Gastrocnemius medialis (tissue), 4 donors: ENCODE measurements at regions not wholly inside any gene's neighbourhood (a gene's known extent, or its start where the extent isn't known, plus 50 kb on each side); places are given as distances from the start of the nearest gene placed in this dataset.

Source experiments
- ATAC-seq, 2 donors: fragments of 150-250 bp; one replicate each; pipeline ENCODE4 v1.9.1; 2016
- DNase-seq, 2 donors: peaks; one replicate each; pipeline ENCODE4 v3.0.0-alpha.2; 2019
- H3K27ac ChIP-seq, 4 donors: fragments of 200-600 bp; sonication (generic); 1 replicate in 1 of 4; 2 replicates in 3 of 4; pipeline ENCODE4 v1.5.1; 2016 to 2018; ENCODE audit warnings: mild to moderate bottlenecking in 2 of 4, moderate library complexity in 1 of 4
- H3K27me3 ChIP-seq, 3 donors: fragments of 200-600 bp; sonication (generic) in 2 of 3; 1 replicate in 1 of 3; 2 replicates in 2 of 3; pipeline versions ENCODE4 v1.5.1 to v1.6.0; 2016 to 2019; ENCODE audit warnings: mild to moderate bottlenecking in 1 of 3, moderate library complexity in 1 of 3
- H3K36me3 ChIP-seq, 2 donors: fragments of 200-600 bp; sonication (generic) in 1 of 2; one replicate each; pipeline ENCODE4 v1.5.1; 2017 to 2018
- H3K4me1 ChIP-seq, 2 donors: fragments of 200-600 bp; sonication (generic) in 1 of 2; one replicate each; pipeline ENCODE4 v1.5.1; 2016 to 2017; ENCODE audit warnings: mild to moderate bottlenecking in 2 of 2
- H3K4me3 ChIP-seq, 4 donors: fragments of 200-600 bp; sonication (generic) in 3 of 4; 1 replicate in 1 of 4; 2 replicates in 3 of 4; pipeline ENCODE4 v1.5.1; 2016 to 2019; ENCODE audit warnings: mild to moderate bottlenecking in 2 of 4
- H3K9me3 ChIP-seq, 3 donors: fragments of 200-600 bp; sonication (generic) in 2 of 3; 1 replicate in 1 of 3; 2 replicates in 2 of 3; pipeline ENCODE4 v1.5.1; 2016 to 2019
- POLR2A ChIP-seq, 2 donors: fragments of 450-650 bp; IDR thresholded peaks; one replicate each; pipeline ENCODE4 v1.6.1; 2017; ENCODE audit warnings: antibody characterized with exemption in 2 of 2, mild to moderate bottlenecking in 2 of 2, moderate library complexity in 2 of 2
- in situ Hi-C, 4 donors: fragments of 200-750 bp; cut with MboI; loops; one replicate each; pipeline versions ENCODE4 v1.15.0 to v1.8.0; 2017; ENCODE audit warnings: low sequenced_read_pairs in 4 of 4
- intact Hi-C: fragments of 100-400 bp; cut with DNase I; formaldehyde crosslinking; loops from one replicate; pipeline ENCODE4 v1.15.1; 2023; ENCODE audit warnings: low total_unique reads
- TF ChIP-seq, protein P1 (sequence below), 5 experiments: fragments of 450-650 bp in 3 of 5; fragments of 200-600 bp in 2 of 5; sonication (generic) in 2 of 5; IDR thresholded peaks in 4 of 5; conservative IDR thresholded peaks in 1 of 5; 1 replicate in 4 of 5; 2 replicates in 1 of 5; pipeline ENCODE4 v1.5.1; 2016 to 2019; ENCODE audit warnings: antibody characterized with exemption in 5 of 5, mild to moderate bottlenecking in 3 of 5, moderate library complexity in 3 of 5

DNA sequence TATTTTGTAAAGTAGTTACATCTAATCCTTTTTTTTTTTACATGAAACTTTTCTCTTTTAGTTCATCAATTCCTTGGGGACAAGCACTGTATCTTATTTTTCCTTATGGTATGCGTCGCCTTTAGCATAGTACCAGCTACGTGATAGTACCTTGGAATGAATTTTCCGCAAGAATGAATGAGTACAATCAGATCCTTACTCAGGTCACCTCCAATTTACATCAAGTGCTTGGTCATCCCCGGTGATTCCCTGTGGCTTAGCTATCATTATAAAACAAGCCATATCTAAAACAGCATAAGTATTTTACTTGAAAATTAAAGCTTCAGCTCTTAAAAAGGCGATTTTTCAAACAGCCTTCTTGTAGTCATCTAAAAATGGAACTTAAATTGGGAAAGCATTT lies 680.4 kb upstream of the MAP3K7 start:
- no peak for ATAC-seq
- H3K36me3 ChIP-seq = no peaks in the 10 kb centered on the region
- TF ChIP-seq, protein P1, sequence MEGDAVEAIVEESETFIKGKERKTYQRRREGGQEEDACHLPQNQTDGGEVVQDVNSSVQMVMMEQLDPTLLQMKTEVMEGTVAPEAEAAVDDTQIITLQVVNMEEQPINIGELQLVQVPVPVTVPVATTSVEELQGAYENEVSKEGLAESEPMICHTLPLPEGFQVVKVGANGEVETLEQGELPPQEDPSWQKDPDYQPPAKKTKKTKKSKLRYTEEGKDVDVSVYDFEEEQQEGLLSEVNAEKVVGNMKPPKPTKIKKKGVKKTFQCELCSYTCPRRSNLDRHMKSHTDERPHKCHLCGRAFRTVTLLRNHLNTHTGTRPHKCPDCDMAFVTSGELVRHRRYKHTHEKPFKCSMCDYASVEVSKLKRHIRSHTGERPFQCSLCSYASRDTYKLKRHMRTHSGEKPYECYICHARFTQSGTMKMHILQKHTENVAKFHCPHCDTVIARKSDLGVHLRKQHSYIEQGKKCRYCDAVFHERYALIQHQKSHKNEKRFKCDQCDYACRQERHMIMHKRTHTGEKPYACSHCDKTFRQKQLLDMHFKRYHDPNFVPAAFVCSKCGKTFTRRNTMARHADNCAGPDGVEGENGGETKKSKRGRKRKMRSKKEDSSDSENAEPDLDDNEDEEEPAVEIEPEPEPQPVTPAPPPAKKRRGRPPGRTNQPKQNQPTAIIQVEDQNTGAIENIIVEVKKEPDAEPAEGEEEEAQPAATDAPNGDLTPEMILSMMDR (IDR thresholded peaks at IDR 0.05 in 4 of 5, conservative IDR thresholded peaks at IDR 0.05 in 1 of 5) = no peak
- TF ChIP-seq POLR2A (IDR thresholded peaks at IDR 0.05) = no peak
- H3K4me1 ChIP-seq = no peaks in the 10 kb centered on the region
- in situ Hi-C loops (no loop called here), intact Hi-C loops (no loop called here)
- H3K27ac ChIP-seq = no peak overlapping the region
- H3K9me3 ChIP-seq = no peaks in the 10 kb centered on the region
- no peaks in the 10 kb centered on the region for H3K27me3 ChIP-seq
- H3K4me3 ChIP-seq = no peak overlapping the region
- no peak for DNase-seq

DNA sequence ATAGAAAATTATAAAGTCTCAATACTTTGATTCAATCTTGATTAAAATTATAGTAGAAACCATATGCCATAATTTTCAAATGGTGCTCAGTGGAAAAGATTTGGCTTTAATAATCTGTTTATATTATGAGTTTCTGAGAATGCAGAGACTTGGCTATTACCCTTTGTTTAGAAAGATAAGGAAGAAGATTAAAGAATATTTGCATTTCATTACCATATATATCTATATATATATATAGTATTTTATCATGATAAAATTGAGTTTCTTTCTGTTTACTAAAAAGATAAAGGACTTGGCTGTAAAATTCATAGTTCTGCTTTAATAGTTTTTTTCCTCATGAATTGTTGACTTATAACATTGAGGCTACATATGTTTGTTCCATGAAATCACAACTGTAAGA lies 679.3 kb upstream of the MAP3K7 start:
- Histone ChIP-seq H3K9me3 (no peaks in the 10 kb centered on the region), H3K4me3 (no peak overlapping the region), H3K36me3 (no peaks in the 10 kb centered on the region), H3K27me3 (no peaks in the 10 kb centered on the region), H3K27ac (no peak overlapping the region), H3K4me1 (no peaks in the 10 kb centered on the region)
- TF ChIP-seq, protein P1 (IDR thresholded peaks at IDR 0.05 in 4 of 5, conservative IDR thresholded peaks at IDR 0.05 in 1 of 5) = no peak
- no peak for TF ChIP-seq POLR2A (IDR thresholded peaks at IDR 0.05)
- ATAC-seq = no peak
- in situ Hi-C loops (no loop called here), intact Hi-C loops (no loop called here)
- no peak for DNase-seq

DNA sequence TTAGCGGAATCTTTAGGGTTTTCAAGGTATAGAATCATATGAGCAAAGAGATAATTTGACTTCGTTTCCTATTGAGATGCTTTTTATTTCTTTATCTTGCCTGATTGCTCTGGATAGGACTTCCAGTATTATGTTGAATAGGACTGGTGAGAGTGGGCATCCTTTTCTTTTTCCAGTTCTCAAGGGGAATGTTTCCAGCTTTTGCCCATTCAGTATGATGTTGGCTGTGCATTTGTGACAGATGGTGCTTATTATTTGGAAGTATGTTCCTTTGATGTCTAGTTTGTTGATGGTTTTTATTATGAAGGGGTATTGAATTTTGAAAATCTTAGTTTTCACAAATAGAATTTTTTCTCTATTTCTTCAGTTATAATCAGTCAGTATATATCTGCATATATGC lies 656.6 kb upstream of the MAP3K7 start:
- H3K4me1 ChIP-seq = no peaks in the 10 kb centered on the region
- no peaks in the 10 kb centered on the region for H3K27me3 ChIP-seq
- no peak for TF ChIP-seq POLR2A (IDR thresholded peaks at IDR 0.05)
- TF ChIP-seq, protein P1 (IDR thresholded peaks at IDR 0.05 in 4 of 5, conservative IDR thresholded peaks at IDR 0.05 in 1 of 5) = no peak
- ATAC-seq (no peak), DNase-seq (no peak)
- H3K36me3 ChIP-seq = no peaks in the 10 kb centered on the region
- intact Hi-C loops = no loop called here
- no peaks in the 10 kb centered on the region for H3K9me3 ChIP-seq
- in situ Hi-C loops = no loop called here
- no peak overlapping the region for H3K27ac ChIP-seq
- H3K4me3 ChIP-seq = no peak overlapping the region

DNA sequence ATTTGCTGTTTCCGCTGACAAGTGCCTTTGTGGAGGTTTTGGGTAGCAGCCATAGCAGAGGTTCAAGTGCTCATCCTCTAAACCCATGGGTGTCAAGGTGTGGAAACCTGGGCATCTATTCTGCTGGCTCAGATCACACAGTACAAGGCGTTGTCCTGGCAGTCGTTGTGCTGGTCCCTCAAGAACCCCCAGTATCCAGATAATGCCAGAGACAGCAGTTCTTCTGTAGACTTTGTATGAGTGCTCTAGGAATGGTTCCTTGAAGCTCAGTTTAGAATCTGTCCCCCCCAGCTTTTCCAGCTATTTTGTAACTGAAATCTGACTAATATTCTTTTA lies 655.7 kb upstream of the MAP3K7 start:
- H3K4me1 ChIP-seq = no peaks in the 10 kb centered on the region
- TF ChIP-seq, protein P1 (IDR thresholded peaks at IDR 0.05 in 4 of 5, conservative IDR thresholded peaks at IDR 0.05 in 1 of 5) = no peak
- no peak for TF ChIP-seq POLR2A (IDR thresholded peaks at IDR 0.05)
- intact Hi-C loops = no loop called here

DNA sequence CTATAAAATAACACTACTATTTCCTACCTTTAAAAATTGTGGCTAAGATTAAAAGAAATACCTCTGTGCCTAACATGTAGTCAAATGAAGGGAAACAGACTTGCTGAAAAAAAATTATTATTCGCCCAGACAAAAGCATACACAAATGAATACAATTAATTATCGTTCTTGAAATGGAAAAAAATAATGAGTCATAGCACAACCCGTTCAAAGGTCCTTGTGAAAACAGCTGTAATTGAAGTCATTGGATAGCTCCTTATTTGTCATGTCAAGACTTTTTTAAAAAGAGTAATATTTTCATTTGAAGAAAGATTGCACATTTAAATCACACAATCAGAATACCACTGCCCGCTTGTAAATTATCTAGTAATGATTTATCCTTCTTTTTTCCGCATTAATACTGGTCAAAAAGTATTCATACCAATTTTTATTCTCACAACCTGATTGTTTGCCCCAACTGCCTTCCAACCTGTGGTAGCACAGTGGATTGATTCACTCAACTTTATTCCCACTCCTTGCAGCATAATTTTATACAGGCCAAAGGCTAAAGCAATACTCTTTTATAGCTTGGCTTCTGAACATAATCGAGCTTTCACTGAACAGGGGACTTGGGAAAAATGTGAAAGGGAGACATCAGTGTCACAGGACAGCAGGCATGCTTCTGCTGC lies 655.2 kb upstream of the MAP3K7 start:
- intact Hi-C loops = no loop called here
- Histone ChIP-seq H3K27me3 (no peaks in the 10 kb centered on the region), H3K4me3 (no peak overlapping the region), H3K27ac (no peak overlapping the region), H3K36me3 (no peaks in the 10 kb centered on the region), H3K4me1 (no peaks in the 10 kb centered on the region), H3K9me3 (no peaks in the 10 kb centered on the region)
- ATAC-seq (no peak), DNase-seq (no peak)
- TF ChIP-seq, protein P1 (IDR thresholded peaks at IDR 0.05 in 4 of 5, conservative IDR thresholded peaks at IDR 0.05 in 1 of 5) = no peak
- no peak for TF ChIP-seq POLR2A (IDR thresholded peaks at IDR 0.05)
- in situ Hi-C loops = no loop called here

More for the DNA sequence above, 655.7 kb upstream of the MAP3K7 start:
- no peak overlapping the region for H3K27ac ChIP-seq
- ATAC-seq (no peak), DNase-seq (no peak)
- in situ Hi-C loops = no loop called here
- no peak overlapping the region for H3K4me3 ChIP-seq
- no peaks in the 10 kb centered on the region for H3K36me3 ChIP-seq
- no peaks in the 10 kb centered on the region for H3K9me3 ChIP-seq
- no peaks in the 10 kb centered on the region for H3K27me3 ChIP-seq
